Choroid plexus epithelial cell (primary cell): ENCODE measurements at regions not wholly inside any gene's neighbourhood (a gene's known extent, or its start where the extent isn't known, plus 50 kb on each side); places are given as distances from the start of the nearest gene placed in this dataset.

Experiments used
- DNase-seq: peaks from one replicate; pipeline ENCODE4 v3.0.0-alpha.2; 2010; ENCODE audit warnings: low read depth
- H3K4me3 ChIP-seq: 2 replicates; pipeline ENCODE4 v1.5.1; 2011; ENCODE audit warnings: low read depth, mild to moderate bottlenecking, control low read depth, low read length, moderate library complexity
- TF ChIP-seq, protein P1 (sequence below): conservative IDR thresholded peaks from 2 replicates; pipeline ENCODE4 v1.5.1; 2011; ENCODE audit warnings: low read depth, mild to moderate bottlenecking, control low read depth, inconsistent platforms, low read length, moderate library complexity

DNA sequence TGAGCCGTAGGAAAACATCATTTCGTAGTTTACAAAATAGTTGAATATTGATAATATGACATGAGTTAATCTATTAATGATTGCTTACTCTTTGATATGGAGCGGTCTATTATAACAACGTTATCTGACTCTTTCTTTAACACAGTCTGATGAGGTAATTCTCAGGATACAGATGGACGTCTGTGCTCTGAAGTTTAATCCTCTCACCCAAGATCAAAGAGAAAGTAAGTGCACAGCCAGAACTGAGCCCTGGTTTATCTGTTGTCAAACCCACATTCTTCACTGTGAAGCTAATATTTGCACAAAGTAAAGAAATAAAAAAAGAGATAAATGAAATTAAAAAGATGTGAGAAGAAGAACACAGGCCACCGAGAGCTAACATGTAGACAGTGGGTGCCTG is 190.9 kb upstream of the COPS8 start:
- no peak for DNase-seq
- TF ChIP-seq, protein P1, sequence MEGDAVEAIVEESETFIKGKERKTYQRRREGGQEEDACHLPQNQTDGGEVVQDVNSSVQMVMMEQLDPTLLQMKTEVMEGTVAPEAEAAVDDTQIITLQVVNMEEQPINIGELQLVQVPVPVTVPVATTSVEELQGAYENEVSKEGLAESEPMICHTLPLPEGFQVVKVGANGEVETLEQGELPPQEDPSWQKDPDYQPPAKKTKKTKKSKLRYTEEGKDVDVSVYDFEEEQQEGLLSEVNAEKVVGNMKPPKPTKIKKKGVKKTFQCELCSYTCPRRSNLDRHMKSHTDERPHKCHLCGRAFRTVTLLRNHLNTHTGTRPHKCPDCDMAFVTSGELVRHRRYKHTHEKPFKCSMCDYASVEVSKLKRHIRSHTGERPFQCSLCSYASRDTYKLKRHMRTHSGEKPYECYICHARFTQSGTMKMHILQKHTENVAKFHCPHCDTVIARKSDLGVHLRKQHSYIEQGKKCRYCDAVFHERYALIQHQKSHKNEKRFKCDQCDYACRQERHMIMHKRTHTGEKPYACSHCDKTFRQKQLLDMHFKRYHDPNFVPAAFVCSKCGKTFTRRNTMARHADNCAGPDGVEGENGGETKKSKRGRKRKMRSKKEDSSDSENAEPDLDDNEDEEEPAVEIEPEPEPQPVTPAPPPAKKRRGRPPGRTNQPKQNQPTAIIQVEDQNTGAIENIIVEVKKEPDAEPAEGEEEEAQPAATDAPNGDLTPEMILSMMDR, result no peak
- no peak overlapping the region for H3K4me3 ChIP-seq

DNA sequence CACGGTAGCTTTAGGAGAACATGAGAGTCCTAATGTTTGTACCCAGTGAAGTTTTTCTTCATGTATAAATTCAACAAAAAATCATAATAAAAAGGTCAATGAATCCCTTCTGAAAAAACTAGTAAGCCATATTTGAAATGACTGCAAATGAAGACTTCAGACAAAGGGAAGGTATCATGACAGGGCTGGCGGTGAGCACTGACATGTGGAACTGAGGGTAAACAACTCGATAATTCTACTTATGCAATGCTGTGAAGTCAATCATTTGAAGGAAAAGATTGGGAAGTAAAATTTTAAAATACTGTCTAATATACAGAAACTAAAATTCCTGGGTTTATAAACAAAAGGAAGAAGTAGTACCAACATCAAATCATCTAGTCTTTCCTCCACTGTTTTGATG is 190.2 kb upstream of the COPS8 start:
- DNase-seq, result no peak
- TF ChIP-seq, protein P1, result no peak
- H3K4me3 ChIP-seq, result no peak overlapping the region

DNA sequence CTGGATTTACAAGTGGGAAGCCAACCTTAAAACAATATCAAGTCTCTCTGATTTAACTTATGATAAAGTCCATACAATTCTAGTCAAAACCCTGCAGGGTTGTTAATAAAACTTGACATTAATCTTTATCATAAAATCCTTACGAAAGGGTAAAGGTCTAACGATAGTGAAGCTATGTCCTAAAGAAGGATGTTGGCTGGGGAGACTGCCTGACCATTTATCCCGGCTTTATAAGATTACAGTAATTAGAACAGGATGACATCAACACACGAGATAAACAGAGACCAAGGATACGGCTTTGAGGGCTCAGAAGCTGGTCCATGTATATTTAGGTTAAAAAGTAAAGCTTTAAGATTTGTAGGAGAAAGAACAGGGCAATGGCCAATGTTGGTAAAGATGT is 189.0 kb upstream of the COPS8 start:
- TF ChIP-seq, protein P1, result no peak
- no peak for DNase-seq
- H3K4me3 ChIP-seq, result no peak overlapping the region

DNA sequence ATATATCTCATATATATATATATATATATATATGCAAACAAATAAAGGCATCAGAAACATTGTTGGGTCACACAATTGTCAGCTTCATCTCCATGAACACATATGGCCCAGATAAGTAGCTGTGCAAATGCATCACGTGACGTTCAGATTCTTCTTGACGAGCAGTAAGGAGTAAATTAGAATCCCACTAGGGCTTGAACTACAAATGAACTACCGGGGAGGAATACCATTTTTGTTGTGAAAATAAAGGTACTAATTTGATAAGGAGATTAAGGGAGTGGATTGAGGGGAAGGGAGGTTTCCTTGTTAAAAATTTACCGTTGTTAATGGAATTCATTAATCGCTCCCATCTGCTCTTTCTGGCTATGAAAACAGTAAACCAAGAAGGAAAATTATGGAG is 186.5 kb upstream of the COPS8 start:
- no peak overlapping the region for H3K4me3 ChIP-seq
- TF ChIP-seq, protein P1, result no peak
- DNase-seq, result no peak

DNA sequence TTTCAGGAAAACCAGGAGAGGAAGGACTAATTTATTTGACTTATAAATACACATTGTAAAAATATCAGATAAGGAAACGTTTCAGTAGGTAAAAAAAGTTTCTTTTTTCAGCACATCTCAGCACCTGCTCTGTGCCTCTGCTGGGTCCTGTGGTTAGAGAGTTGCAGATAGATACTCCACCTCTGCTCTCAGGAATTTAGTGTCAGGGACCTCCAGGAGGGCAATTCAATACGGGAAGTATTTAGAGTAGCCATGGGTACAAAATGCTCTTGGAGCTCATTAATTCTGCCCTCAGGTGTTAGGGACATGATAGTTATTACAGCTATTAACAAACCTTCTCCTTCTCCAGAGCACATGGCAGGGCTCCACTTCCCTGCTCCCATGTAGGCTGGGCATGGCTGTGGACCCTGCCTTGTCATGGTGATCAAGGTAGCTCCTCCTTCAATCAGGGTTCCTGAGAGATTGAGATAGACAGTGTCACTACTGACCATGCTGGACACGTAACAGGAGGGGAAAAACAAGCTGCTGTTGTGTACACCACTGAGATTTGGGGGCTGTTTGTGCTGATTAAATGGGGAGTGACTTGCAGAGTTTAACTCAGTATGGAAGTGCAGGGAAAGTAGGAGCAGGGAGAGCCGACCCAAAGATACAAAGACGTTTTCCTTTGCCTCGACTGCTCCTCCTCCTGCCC is 185.6 kb upstream of the COPS8 start:
- TF ChIP-seq, protein P1, result no peak
- no peak for DNase-seq
- H3K4me3 ChIP-seq, result no peak overlapping the region

DNA sequence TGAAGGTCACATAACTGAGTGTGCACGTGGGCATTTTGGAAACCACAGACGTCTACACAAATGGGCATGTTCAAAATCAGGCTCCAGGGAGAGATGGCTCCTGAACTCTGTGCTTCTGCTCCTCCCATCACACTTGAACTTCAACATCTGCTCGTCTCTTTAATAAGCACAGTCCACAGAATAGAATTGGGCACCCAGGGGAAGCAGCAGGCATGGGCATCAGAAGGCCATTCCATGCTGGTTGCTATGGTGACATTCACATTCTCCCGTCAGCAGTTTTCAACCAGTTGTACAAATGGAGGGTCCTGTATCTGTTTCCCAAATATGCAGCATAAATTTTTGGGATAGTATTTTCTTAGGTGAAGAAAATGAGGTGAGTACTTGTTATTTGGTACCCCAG is 183.7 kb upstream of the COPS8 start:
- TF ChIP-seq, protein P1, result no peak
- no peak for DNase-seq
- no peak overlapping the region for H3K4me3 ChIP-seq

DNA sequence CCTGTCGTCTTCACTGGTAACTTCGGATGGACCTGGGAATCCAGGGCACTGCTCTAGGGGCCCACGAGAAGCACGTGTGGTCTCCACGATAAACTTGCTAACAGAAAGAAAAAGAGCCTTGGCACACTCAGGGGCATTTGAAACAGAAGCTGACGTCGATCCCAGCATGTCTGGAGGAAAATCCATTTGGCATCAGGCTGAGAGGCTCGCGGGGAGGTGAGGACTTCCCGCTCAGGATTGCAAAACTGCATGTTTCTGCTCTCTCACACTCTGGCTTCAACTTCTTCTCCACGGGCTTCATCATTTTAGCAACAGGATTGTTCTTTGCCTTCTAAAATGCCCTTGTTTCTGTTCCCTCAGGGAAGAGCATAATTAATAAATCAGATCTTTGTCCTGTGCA is 181.7 kb upstream of the COPS8 start:
- H3K4me3 ChIP-seq, result no peak overlapping the region
- TF ChIP-seq, protein P1, result no peak
- no peak for DNase-seq
